ENCODE measurements at regions not wholly inside any gene's neighbourhood (a gene's known extent, or its start where the extent isn't known, plus 50 kb on each side); places are given as distances from the start of the nearest gene placed in this dataset.

GRCh38 chr16:50900391-50900942 lies 158.6 kb downstream of the CYLD start:
- no peak for TF ChIP-seq CTCF (IDR thresholded peaks at IDR 0.05; ENCODE audit: low read length)
- no peak for TF ChIP-seq EZH2 (optimal IDR thresholded peaks at IDR 0.05; ENCODE audit: low read depth, low read length)
- no peak for TF ChIP-seq EZH2phosphoT487 (IDR thresholded peaks at IDR 0.05; ENCODE audit: low read length)

Measured in MM.1S (cell line).